AG09319 (cell line): ENCODE measurements at regions not wholly inside any gene's neighbourhood (a gene's known extent, or its start where the extent isn't known, plus 50 kb on each side); places are given as distances from the start of the nearest gene placed in this dataset.

Experiments
- DNase-seq: peaks from one replicate; pipeline ENCODE4 v3.0.0-alpha.2; 2010; ENCODE audit warnings: low read depth; ENCODE audit errors: extremely low read depth
- TF ChIP-seq, protein P1 (sequence below): IDR thresholded peaks from 2 replicates; pipeline ENCODE4 v1.5.1; 2011; ENCODE audit warnings: low read depth, mild to moderate bottlenecking, inconsistent platforms, low read length, moderate library complexity

GRCh38 chr18:26649193-26649543 is 100.8 kb upstream of the KCTD1 start:
- TF ChIP-seq, protein P1, sequence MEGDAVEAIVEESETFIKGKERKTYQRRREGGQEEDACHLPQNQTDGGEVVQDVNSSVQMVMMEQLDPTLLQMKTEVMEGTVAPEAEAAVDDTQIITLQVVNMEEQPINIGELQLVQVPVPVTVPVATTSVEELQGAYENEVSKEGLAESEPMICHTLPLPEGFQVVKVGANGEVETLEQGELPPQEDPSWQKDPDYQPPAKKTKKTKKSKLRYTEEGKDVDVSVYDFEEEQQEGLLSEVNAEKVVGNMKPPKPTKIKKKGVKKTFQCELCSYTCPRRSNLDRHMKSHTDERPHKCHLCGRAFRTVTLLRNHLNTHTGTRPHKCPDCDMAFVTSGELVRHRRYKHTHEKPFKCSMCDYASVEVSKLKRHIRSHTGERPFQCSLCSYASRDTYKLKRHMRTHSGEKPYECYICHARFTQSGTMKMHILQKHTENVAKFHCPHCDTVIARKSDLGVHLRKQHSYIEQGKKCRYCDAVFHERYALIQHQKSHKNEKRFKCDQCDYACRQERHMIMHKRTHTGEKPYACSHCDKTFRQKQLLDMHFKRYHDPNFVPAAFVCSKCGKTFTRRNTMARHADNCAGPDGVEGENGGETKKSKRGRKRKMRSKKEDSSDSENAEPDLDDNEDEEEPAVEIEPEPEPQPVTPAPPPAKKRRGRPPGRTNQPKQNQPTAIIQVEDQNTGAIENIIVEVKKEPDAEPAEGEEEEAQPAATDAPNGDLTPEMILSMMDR: no peak
- DNase-seq: no peak

DNA sequence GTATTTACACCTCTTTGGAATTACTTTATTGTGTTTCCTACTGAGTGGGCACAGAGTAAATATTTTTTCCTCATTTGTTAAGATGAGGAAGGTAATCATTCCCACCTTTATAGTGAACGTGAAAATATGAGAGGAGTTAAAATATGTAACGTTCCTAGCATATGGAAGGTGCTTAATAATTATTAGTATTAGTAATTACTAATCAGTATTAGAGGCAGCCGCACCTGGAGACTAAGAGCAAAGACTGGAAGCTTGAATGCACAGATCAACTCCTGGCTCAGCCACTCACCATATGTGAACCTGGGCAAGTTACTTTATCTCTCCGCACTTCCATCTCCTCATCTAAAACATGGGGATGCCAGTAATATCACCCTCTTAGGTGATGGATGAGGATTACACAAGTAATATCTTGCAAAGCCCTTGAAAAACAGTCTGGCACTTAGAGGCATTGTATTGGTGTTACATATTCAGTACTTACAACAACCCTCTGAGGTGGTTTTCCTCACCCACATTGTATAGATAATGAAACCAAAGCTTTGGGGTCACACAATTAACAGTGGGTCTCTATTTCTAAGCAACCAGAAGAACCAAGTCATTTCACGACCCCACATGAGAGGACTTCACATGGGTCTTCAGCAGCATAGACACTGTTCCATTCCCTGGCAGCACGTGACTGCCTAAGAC is 100.3 kb upstream of the KCTD1 start:
- TF ChIP-seq, protein P1: no peak

GRCh38 chr18:26646901-26647300 is 98.5 kb upstream of the KCTD1 start:
- no peak for DNase-seq
- TF ChIP-seq, protein P1: no peak

More for the DNA sequence above, 100.3 kb upstream of the KCTD1 start:
- DNase-seq: no peak

GRCh38 chr18:26642440-26643348 is 94.3 kb upstream of the KCTD1 start:
- TF ChIP-seq, protein P1: no peak
- DNase-seq: no peak

DNA sequence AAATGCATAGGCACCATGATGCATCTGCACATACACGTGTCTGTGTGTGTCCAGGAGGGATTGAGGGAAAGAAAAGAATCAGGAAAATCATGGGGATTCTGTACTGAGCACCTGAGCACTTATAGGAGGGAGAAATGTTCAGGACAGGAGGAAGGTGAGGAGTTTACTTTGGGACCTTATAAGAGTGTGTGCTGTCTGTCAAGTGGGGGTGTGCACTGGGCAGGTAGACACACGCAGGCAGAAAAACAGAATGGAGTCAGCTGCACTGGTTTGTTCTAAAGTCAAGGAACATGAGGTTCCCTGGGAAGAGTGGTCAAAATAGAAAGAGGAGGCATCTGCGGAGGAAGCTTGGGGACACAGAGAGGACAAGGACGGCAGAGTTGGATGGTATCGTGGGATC is 92.2 kb upstream of the KCTD1 start:
- DNase-seq: no peak
- TF ChIP-seq, protein P1: no peak

DNA sequence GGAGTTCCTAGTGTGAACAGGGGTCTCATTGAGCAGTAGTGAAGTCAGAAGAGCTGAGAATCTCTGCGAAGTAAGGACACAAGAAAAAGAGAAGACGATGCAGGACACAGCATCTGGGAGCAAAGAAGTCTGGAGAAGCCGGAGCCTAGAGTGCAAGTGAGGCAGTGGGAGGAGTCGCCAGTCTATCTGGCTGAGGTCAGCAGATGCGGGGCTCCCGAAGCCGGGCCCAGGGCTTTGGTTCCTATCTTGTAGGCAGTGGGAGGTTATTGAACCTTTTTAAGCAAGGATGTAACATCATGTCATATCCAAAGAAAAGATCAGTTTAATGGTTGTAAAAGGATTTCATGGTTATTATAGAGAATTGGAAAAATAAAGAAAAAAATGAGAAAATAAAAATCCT is 90.8 kb upstream of the KCTD1 start:
- TF ChIP-seq, protein P1: no peak
- DNase-seq: no peak

DNA sequence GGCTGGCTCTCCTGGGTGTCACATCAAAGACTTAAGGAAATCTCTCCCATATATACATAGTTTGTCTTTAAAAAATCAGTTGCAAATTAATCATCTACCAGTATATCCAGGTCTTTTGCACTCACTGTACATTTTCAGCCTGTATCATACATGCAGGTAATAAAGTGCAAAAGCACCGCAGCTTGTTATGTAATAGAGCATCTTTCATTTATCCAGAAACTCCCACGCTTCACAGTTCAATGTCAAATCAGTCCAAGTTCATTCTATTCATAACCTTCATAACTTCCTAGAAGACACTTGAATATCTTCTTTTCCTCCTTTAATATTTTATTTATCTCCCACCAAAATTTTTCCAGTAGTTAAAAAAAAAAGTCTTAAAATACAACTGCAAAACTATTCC is 89.6 kb upstream of the KCTD1 start:
- TF ChIP-seq, protein P1: no peak
- DNase-seq: no peak
